B cell (primary cell): ENCODE measurements at regions not wholly inside any gene's neighbourhood (a gene's known extent, or its start where the extent isn't known, plus 50 kb on each side); places are given as distances from the start of the nearest gene placed in this dataset.

Source experiments
- CTCF ChIP-seq: fragments of 200-600 bp; IDR thresholded peaks from one replicate; pipeline ENCODE4 v1.8.0; 2022; ENCODE audit warnings: antibody characterized with exemption, mild to moderate bottlenecking
- EZH2 ChIP-seq: IDR thresholded peaks from 2 replicates; pipeline ENCODE4 v1.6.1; 2012; ENCODE audit warnings: borderline replicate concordance, low read depth, mild to moderate bottlenecking, moderate library complexity, low read length; ENCODE audit not compliant: insufficient read depth, poor library complexity, severe bottlenecking

GRCh38 chr6:148265054-148265453 is 77.6 kb upstream of the SASH1 start:
- no peak for TF ChIP-seq CTCF
- TF ChIP-seq EZH2: no peak
